ENCODE measurements at regions not wholly inside any gene's neighbourhood (a gene's known extent, or its start where the extent isn't known, plus 50 kb on each side); places are given as distances from the start of the nearest gene placed in this dataset.

- TF ChIP-seq CTCF (IDR thresholded peaks at IDR 0.05; ENCODE audit: insufficient read depth, low read depth, low read length) (no peak), EZH2 (IDR thresholded peaks at IDR 0.05; ENCODE audit: insufficient read depth, low read length) (no peak)
Measured at GRCh38 chr2:122512091-122512490, 756.6 kb downstream of the TSN start.
